HCT116 (cell line): ENCODE measurements at regions not wholly inside any gene's neighbourhood (a gene's known extent, or its start where the extent isn't known, plus 50 kb on each side); places are given as distances from the start of the nearest gene placed in this dataset.

Experiments used
- ATAC-seq: fragments of 200-7000 bp; cut with Tn5 transposase; 2 replicates; pipeline ENCODE4 v1.9.1; 2020; ENCODE audit warnings: mild to moderate bottlenecking, moderate library complexity
- BruUV-seq: library from RNA; stranded (reverse); fragments of 400-500 nt; replicated peaks from 2 replicates; lab custom pipeline; 2021; lab: Mats Ljungman, UMichigan
- CTCF ChIA-PET: fragments of 300-600 bp; sonication (Branson Sonifier 250); formaldehyde crosslinking; loops from one replicate; lab custom pipeline; 2021; ENCODE audit warnings: antibody characterized with exemption; lab: Charles Lee
- POLR2A ChIA-PET: fragments of 300-600, 350-600 bp; sonication (Branson Sonifier 250); formaldehyde crosslinking; loops from one replicate; lab custom pipeline; 2021; ENCODE audit warnings: antibody characterized with exemption; lab: Charles Lee
- RAD21 ChIA-PET, 2 experiments: fragments of 300-600 bp; sonication (Branson Sonifier 250); formaldehyde crosslinking; loops; one replicate each; lab custom pipeline; 2023; ENCODE audit warnings: low total read pairs in 2 of 2; ENCODE audit not compliant: uncharacterized antibody in 2 of 2, unreplicated experiment in 2 of 2, low non-redundant PET in 1 of 2; lab: Charles Lee
- DNase-seq: peaks from one replicate; pipeline ENCODE4 v3.0.0-alpha.2; 2010; ENCODE audit warnings: low read depth, low spot score
- H2AFZ ChIP-seq: fragments of 200-600 bp; shearing (Covaris generic), sonication (generic); 2 replicates; pipeline ENCODE4 v1.6.1; 2017; ENCODE audit warnings: low read depth, mixed run types, mixed read lengths, antibody characterized with exemption, low read length; ENCODE audit not compliant: poor library complexity, severe bottlenecking
- H3K27ac ChIP-seq: 2 replicates; pipeline ENCODE4 v1.5.1; 2012; ENCODE audit warnings: low read depth, low read length
- H3K27me3 ChIP-seq: fragments of 200-600 bp; sonication (generic); 2 replicates; pipeline ENCODE4 v1.6.1; 2016; ENCODE audit warnings: mixed run types, low read length, mixed read lengths; ENCODE audit not compliant: insufficient read depth
- H3K36me3 ChIP-seq, 2 experiments: fragments of 200-500 bp in 1 of 2; fragments of 200-600 bp in 1 of 2; sonication (Bioruptor generic) in 1 of 2; sonication (generic) in 1 of 2; 2 replicates each; pipeline versions ENCODE4 v1.5.1 to v1.6.1; 2014 to 2016; ENCODE audit warnings: low read length in 2 of 2, inconsistent platforms in 1 of 2, mixed read lengths in 1 of 2, mixed run types in 1 of 2; ENCODE audit not compliant: insufficient read depth in 2 of 2, control insufficient read depth in 1 of 2
- H3K4me1 ChIP-seq, 2 experiments: fragments of 200-600 bp in 1 of 2; sonication (generic) in 1 of 2; 2 replicates each; pipeline versions ENCODE4 v1.5.1 to v1.6.1; 2012 to 2017; ENCODE audit warnings: low read length in 2 of 2, inconsistent platforms in 1 of 2, mild to moderate bottlenecking in 1 of 2, mixed read lengths in 1 of 2, mixed run types in 1 of 2, moderate library complexity in 1 of 2; ENCODE audit not compliant: insufficient read depth in 2 of 2, control insufficient read depth in 1 of 2
- H3K4me2 ChIP-seq: fragments of 200-600 bp; sonication (generic); 2 replicates; pipeline ENCODE4 v1.6.1; 2017; ENCODE audit warnings: mixed run types, low read length, mixed read lengths
- H3K4me3 ChIP-seq, 2 experiments: fragments of 200-600 bp in 1 of 2; sonication (generic) in 1 of 2; replicated peaks in 1 of 2; 2 replicates each; pipeline ENCODE4 v1.5.1; 2011 to 2016; ENCODE audit warnings: low read length in 2 of 2, control low read depth in 1 of 2, low read depth in 1 of 2, mild to moderate bottlenecking in 1 of 2, mixed read lengths in 1 of 2, mixed run types in 1 of 2
- H3K79me2 ChIP-seq: fragments of 200-600 bp; sonication (generic); 2 replicates; pipeline ENCODE4 v1.6.1; 2017; ENCODE audit warnings: mild to moderate bottlenecking, mixed run types, low read length, moderate library complexity, mixed read lengths; ENCODE audit not compliant: insufficient read depth
- H3K9ac ChIP-seq: fragments of 200-600 bp; sonication (generic); 2 replicates; pipeline ENCODE4 v1.6.1; 2016; ENCODE audit warnings: low read length, mixed read lengths
- H3K9me2 ChIP-seq: fragments of 200-600 bp; sonication (generic), shearing (Covaris generic); 2 replicates; pipeline ENCODE4 v1.6.1; 2017; ENCODE audit warnings: mixed run types, mild to moderate bottlenecking, moderate library complexity; ENCODE audit not compliant: insufficient read depth
- H3K9me3 ChIP-seq, 2 experiments: fragments of 200-500 bp in 1 of 2; fragments of 200-600 bp in 1 of 2; sonication (Bioruptor generic) in 1 of 2; sonication (generic) in 1 of 2; 2 replicates each; pipeline ENCODE4 v1.6.1; 2014 to 2017; ENCODE audit warnings: low read length in 2 of 2, mixed read lengths in 2 of 2, inconsistent platforms in 1 of 2, low read depth in 1 of 2, mild to moderate bottlenecking in 1 of 2, mixed run types in 1 of 2, moderate library complexity in 1 of 2; ENCODE audit not compliant: control insufficient read depth in 1 of 2, insufficient read depth in 1 of 2
- H4K20me1 ChIP-seq: fragments of 200-600 bp; sonication (generic), shearing (Covaris generic); 2 replicates; pipeline ENCODE4 v1.6.1; 2017; ENCODE audit warnings: mixed run types, mild to moderate bottlenecking, moderate library complexity; ENCODE audit not compliant: insufficient read depth
- ELF1 ChIP-seq: IDR thresholded peaks from 2 replicates; pipeline ENCODE4 v1.6.1; 2012; ENCODE audit warnings: low read depth, borderline replicate concordance
- EZH2 ChIP-seq: fragments of 200-600 bp; sonication (generic); IDR thresholded peaks from 2 replicates; pipeline ENCODE4 v1.6.1; 2017; ENCODE audit warnings: antibody characterized with exemption, mixed run types
- FOSL1 ChIP-seq: IDR thresholded peaks from 2 replicates; pipeline ENCODE4 v1.6.1; 2012; ENCODE audit warnings: low read depth
- POLR2A ChIP-seq: IDR thresholded peaks from 2 replicates; pipeline ENCODE4 v1.7.0; 2011; ENCODE audit warnings: borderline replicate concordance; ENCODE audit not compliant: insufficient read depth, insufficient read length; ENCODE audit errors: extremely low read depth
- POLR2AphosphoS5 ChIP-seq: IDR thresholded peaks from 2 replicates; pipeline ENCODE4 v1.6.1; 2011; ENCODE audit warnings: mild to moderate bottlenecking, low read depth, low read length, moderate library complexity
- RAD21 ChIP-seq: IDR thresholded peaks from 2 replicates; pipeline ENCODE4 v1.6.1; 2012; ENCODE audit warnings: low read depth, mild to moderate bottlenecking
- SIN3A ChIP-seq: IDR thresholded peaks from 2 replicates; pipeline ENCODE4 v1.6.1; 2012; ENCODE audit warnings: low read depth
- TCF7L2 ChIP-seq: IDR thresholded peaks from 2 replicates; pipeline ENCODE4 v1.7.0; 2011; ENCODE audit warnings: borderline replicate concordance, inconsistent platforms; ENCODE audit not compliant: insufficient read depth, insufficient read length; ENCODE audit errors: extremely low read depth
- intact Hi-C: fragments of 100-400 bp; cut with micrococcal nuclease; formaldehyde crosslinking; loops from 2 replicates; pipeline ENCODE4 v1.10.0; 2022
- TF ChIP-seq, protein P1 (sequence below), 3 experiments: fragments of 200-600 bp in 1 of 3; sonication (generic) in 1 of 3; IDR thresholded peaks in 2 of 3; conservative IDR thresholded peaks in 1 of 3; 2 replicates each; pipeline ENCODE4 v1.5.1; 2012 to 2017; ENCODE audit warnings: low read depth in 2 of 3, low read length in 2 of 3, antibody characterized with exemption in 1 of 3, borderline replicate concordance in 1 of 3, control low read depth in 1 of 3, mild to moderate bottlenecking in 1 of 3, mixed read lengths in 1 of 3, mixed run types in 1 of 3, moderate library complexity in 1 of 3; ENCODE audit not compliant: insufficient read depth in 1 of 3
- TF ChIP-seq, protein P2 (sequence below): IDR thresholded peaks from 2 replicates; pipeline ENCODE4 v1.6.1; 2012
- TF ChIP-seq, protein P3 (sequence below): IDR thresholded peaks from 2 replicates; pipeline ENCODE4 v1.6.1; 2012; ENCODE audit warnings: low read depth

DNA sequence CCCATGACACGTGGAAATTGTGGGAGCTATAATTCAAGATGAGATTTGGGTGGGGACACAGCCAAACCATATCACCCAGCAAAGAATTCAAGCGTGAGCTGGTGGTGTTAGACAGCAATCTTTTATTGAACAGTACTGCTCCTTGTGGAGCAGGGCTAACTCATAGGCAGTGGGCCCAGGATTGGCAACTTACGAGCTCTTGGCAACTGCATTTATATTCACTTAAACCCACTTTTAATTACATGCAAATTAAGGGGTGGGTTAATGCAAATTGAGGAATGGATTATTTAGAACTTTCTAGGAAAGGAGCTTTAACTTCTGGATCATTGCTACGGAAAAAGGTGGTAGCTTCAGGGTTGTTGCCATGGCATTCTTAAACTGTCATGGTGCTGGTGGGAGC is 135.6 kb upstream of the KAZN start:
- POLR2A ChIA-PET: no interaction called here

More for the DNA sequence above, 135.6 kb upstream of the KAZN start:
- no peaks in the 10 kb centered on the region for H3K9me2 ChIP-seq
- no peak overlapping the region for H3K4me2 ChIP-seq
- intact Hi-C loops: no loop called here
- H4K20me1 ChIP-seq: no peaks in the 10 kb centered on the region
- TF ChIP-seq RAD21 (no peak), POLR2A (no peak), POLR2AphosphoS5 (no peak), TCF7L2 (no peak), FOSL1 (no peak), ELF1 (no peak), SIN3A (no peak), EZH2 (no peak)
- TF ChIP-seq, protein P1, sequence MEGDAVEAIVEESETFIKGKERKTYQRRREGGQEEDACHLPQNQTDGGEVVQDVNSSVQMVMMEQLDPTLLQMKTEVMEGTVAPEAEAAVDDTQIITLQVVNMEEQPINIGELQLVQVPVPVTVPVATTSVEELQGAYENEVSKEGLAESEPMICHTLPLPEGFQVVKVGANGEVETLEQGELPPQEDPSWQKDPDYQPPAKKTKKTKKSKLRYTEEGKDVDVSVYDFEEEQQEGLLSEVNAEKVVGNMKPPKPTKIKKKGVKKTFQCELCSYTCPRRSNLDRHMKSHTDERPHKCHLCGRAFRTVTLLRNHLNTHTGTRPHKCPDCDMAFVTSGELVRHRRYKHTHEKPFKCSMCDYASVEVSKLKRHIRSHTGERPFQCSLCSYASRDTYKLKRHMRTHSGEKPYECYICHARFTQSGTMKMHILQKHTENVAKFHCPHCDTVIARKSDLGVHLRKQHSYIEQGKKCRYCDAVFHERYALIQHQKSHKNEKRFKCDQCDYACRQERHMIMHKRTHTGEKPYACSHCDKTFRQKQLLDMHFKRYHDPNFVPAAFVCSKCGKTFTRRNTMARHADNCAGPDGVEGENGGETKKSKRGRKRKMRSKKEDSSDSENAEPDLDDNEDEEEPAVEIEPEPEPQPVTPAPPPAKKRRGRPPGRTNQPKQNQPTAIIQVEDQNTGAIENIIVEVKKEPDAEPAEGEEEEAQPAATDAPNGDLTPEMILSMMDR (IDR thresholded peaks at IDR 0.05 in 2 of 3, conservative IDR thresholded peaks at IDR 0.05 in 1 of 3; ENCODE audit: borderline replicate concordance in 1 of 3, insufficient read depth in 1 of 3, low read depth in 2 of 3, low read length in 2 of 3): no peak
- TF ChIP-seq, protein P2, sequence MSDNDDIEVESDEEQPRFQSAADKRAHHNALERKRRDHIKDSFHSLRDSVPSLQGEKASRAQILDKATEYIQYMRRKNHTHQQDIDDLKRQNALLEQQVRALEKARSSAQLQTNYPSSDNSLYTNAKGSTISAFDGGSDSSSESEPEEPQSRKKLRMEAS: no peak
- TF ChIP-seq, protein P3, sequence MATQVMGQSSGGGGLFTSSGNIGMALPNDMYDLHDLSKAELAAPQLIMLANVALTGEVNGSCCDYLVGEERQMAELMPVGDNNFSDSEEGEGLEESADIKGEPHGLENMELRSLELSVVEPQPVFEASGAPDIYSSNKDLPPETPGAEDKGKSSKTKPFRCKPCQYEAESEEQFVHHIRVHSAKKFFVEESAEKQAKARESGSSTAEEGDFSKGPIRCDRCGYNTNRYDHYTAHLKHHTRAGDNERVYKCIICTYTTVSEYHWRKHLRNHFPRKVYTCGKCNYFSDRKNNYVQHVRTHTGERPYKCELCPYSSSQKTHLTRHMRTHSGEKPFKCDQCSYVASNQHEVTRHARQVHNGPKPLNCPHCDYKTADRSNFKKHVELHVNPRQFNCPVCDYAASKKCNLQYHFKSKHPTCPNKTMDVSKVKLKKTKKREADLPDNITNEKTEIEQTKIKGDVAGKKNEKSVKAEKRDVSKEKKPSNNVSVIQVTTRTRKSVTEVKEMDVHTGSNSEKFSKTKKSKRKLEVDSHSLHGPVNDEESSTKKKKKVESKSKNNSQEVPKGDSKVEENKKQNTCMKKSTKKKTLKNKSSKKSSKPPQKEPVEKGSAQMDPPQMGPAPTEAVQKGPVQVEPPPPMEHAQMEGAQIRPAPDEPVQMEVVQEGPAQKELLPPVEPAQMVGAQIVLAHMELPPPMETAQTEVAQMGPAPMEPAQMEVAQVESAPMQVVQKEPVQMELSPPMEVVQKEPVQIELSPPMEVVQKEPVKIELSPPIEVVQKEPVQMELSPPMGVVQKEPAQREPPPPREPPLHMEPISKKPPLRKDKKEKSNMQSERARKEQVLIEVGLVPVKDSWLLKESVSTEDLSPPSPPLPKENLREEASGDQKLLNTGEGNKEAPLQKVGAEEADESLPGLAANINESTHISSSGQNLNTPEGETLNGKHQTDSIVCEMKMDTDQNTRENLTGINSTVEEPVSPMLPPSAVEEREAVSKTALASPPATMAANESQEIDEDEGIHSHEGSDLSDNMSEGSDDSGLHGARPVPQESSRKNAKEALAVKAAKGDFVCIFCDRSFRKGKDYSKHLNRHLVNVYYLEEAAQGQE: no peak
- no peak overlapping the region for H3K9ac ChIP-seq
- no peaks in the 10 kb centered on the region for H3K9me3 ChIP-seq
- H3K27ac ChIP-seq: no peak overlapping the region
- no peak overlapping the region for H2AFZ ChIP-seq
- no peaks in the 10 kb centered on the region for H3K4me1 ChIP-seq
- ATAC-seq: no peak
- no peak for DNase-seq
- no TSS peak for BruUV-seq
- no peak overlapping the region for H3K4me3 ChIP-seq
- H3K36me3 ChIP-seq: no peaks in the 10 kb centered on the region
- CTCF ChIA-PET: no interaction called here
- RAD21 ChIA-PET: no interaction called here
- H3K79me2 ChIP-seq: no peaks in the 10 kb centered on the region
- H3K27me3 ChIP-seq: peaks cover 9% of the 10 kb centered on the region; the same call in 1 of the 2 replicates
